ENCODE measurements at regions not wholly inside any gene's neighbourhood (a gene's known extent, or its start where the extent isn't known, plus 50 kb on each side); places are given as distances from the start of the nearest gene placed in this dataset.
A peak's percentile ranks its signal among the peaks of the same experiment; 100 is the strongest.

- H3K4me3 ChIP-seq: no peak overlapping the region
- WGBS (ENCODE audit: low lambda C conversion rate, missing lambda C conversion rate): 20% methylated on average over 1 of the region's 1 CpG
- no peak overlapping the region for H3K27ac ChIP-seq
- no peaks in the 10 kb centered on the region for H3K27me3 ChIP-seq
- H3K4me2 ChIP-seq: no peak overlapping the region
- TF ChIP-seq EZH2phosphoT487 (IDR thresholded peaks at IDR 0.05; ENCODE audit: low read depth, severe bottlenecking, unreplicated experiment): no peak
- TF ChIP-seq EZH2 (IDR thresholded peaks at IDR 0.05; ENCODE audit: borderline replicate concordance): no peak
- TF ChIP-seq, protein P1, sequence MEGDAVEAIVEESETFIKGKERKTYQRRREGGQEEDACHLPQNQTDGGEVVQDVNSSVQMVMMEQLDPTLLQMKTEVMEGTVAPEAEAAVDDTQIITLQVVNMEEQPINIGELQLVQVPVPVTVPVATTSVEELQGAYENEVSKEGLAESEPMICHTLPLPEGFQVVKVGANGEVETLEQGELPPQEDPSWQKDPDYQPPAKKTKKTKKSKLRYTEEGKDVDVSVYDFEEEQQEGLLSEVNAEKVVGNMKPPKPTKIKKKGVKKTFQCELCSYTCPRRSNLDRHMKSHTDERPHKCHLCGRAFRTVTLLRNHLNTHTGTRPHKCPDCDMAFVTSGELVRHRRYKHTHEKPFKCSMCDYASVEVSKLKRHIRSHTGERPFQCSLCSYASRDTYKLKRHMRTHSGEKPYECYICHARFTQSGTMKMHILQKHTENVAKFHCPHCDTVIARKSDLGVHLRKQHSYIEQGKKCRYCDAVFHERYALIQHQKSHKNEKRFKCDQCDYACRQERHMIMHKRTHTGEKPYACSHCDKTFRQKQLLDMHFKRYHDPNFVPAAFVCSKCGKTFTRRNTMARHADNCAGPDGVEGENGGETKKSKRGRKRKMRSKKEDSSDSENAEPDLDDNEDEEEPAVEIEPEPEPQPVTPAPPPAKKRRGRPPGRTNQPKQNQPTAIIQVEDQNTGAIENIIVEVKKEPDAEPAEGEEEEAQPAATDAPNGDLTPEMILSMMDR (IDR thresholded peaks at IDR 0.05; ENCODE audit: poor library complexity): no peak
- H3K4me1 ChIP-seq (ENCODE audit: insufficient read depth): no peaks in the 10 kb centered on the region
- no peaks in the 10 kb centered on the region for H3K79me2 ChIP-seq
- no peaks in the 10 kb centered on the region for H3K36me3 ChIP-seq (replicated peaks; ENCODE audit: insufficient read depth, low read depth)
- H4K20me1 ChIP-seq (ENCODE audit: insufficient read depth, poor library complexity, severe bottlenecking): no peaks in the 10 kb centered on the region
- no peaks in the 10 kb centered on the region for H3K9me3 ChIP-seq (ENCODE audit: low read depth)
- H3K9me2 ChIP-seq (replicated peaks; ENCODE audit: insufficient read depth): no peaks in the 10 kb centered on the region
- no peak for DNase-seq (ENCODE audit: low spot score)
- no peak overlapping the region for H2AFZ ChIP-seq
Measured at GRCh38 chr9:12494411-12494810, 198.8 kb upstream of the TYRP1 start.

DNA sequence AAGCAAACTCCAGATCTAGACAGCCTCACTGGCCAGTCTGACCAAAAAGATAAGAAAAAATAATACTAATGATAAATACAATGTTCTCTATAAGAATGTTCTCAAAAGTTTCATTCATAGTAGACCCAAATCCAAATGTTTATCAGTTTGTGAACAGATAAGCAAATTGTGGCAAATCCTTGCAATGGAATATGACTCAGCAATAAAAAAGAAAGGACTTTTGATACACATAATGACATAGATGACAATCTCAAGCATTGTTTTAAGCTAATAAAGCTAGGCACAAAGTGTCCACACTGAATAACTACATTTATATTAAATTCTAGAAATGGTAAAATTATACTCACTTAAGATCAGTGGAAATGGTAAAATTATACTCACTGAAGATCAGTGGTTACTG, 195.4 kb upstream of the TYRP1 start:
- H3K27me3 ChIP-seq: no peaks in the 10 kb centered on the region
- no peak overlapping the region for H3K4me2 ChIP-seq
- H3K9me2 ChIP-seq (replicated peaks; ENCODE audit: insufficient read depth): no peaks in the 10 kb centered on the region
- no peaks in the 10 kb centered on the region for H3K36me3 ChIP-seq (replicated peaks; ENCODE audit: insufficient read depth, low read depth)
- no peak overlapping the region for H2AFZ ChIP-seq
- TF ChIP-seq EZH2 (IDR thresholded peaks at IDR 0.05; ENCODE audit: borderline replicate concordance) (no peak), EZH2phosphoT487 (IDR thresholded peaks at IDR 0.05; ENCODE audit: low read depth, severe bottlenecking, unreplicated experiment) (no peak)
- TF ChIP-seq, protein P1 (IDR thresholded peaks at IDR 0.05; ENCODE audit: poor library complexity): no peak
- H3K27ac ChIP-seq: no peak overlapping the region
- no peaks in the 10 kb centered on the region for H4K20me1 ChIP-seq (ENCODE audit: insufficient read depth, poor library complexity, severe bottlenecking)
- H3K9me3 ChIP-seq (ENCODE audit: low read depth): no peaks in the 10 kb centered on the region
- H3K4me1 ChIP-seq (ENCODE audit: insufficient read depth): no peaks in the 10 kb centered on the region
- DNase-seq (ENCODE audit: low spot score): no peak
- H3K4me3 ChIP-seq: no peak overlapping the region
- no peaks in the 10 kb centered on the region for H3K79me2 ChIP-seq

GRCh38 chr9:12502520-12502919, 190.7 kb upstream of the TYRP1 start:
- Histone ChIP-seq H3K4me1 (ENCODE audit: insufficient read depth) (peaks cover 7% of the 10 kb centered on the region), H3K27me3 (no peaks in the 10 kb centered on the region), H4K20me1 (ENCODE audit: insufficient read depth, poor library complexity, severe bottlenecking) (no peaks in the 10 kb centered on the region), H3K4me2 (no peak overlapping the region), H3K9me3 (ENCODE audit: low read depth) (no peaks in the 10 kb centered on the region), H3K9me2 (replicated peaks; ENCODE audit: insufficient read depth) (no peaks in the 10 kb centered on the region), H3K79me2 (no peaks in the 10 kb centered on the region), H2AFZ (no peak overlapping the region), H3K27ac (no peak overlapping the region), H3K36me3 (replicated peaks; ENCODE audit: insufficient read depth, low read depth) (no peaks in the 10 kb centered on the region), H3K4me3 (no peak overlapping the region)
- TF ChIP-seq EZH2 (IDR thresholded peaks at IDR 0.05; ENCODE audit: borderline replicate concordance): no peak
- no peak for TF ChIP-seq EZH2phosphoT487 (IDR thresholded peaks at IDR 0.05; ENCODE audit: low read depth, severe bottlenecking, unreplicated experiment)
- TF ChIP-seq, protein P1 (IDR thresholded peaks at IDR 0.05; ENCODE audit: poor library complexity): no peak
- no peak for DNase-seq (ENCODE audit: low spot score)
- WGBS (ENCODE audit: low lambda C conversion rate, missing lambda C conversion rate): 99% methylated on average over 4 of the region's 4 CpGs

GRCh38 chr9:12503606-12504122, 189.5 kb upstream of the TYRP1 start:
- Histone ChIP-seq H3K9me2 (replicated peaks; ENCODE audit: insufficient read depth) (no peaks in the 10 kb centered on the region), H3K4me2 (peak overlapping the region; percentile 14), H3K36me3 (replicated peaks; ENCODE audit: insufficient read depth, low read depth) (no peaks in the 10 kb centered on the region), H2AFZ (no peak overlapping the region), H4K20me1 (ENCODE audit: insufficient read depth, poor library complexity, severe bottlenecking) (no peaks in the 10 kb centered on the region), H3K79me2 (no peaks in the 10 kb centered on the region), H3K4me3 (no peak overlapping the region), H3K27ac (no peak overlapping the region), H3K27me3 (no peaks in the 10 kb centered on the region), H3K9me3 (ENCODE audit: low read depth) (no peaks in the 10 kb centered on the region), H3K4me1 (ENCODE audit: insufficient read depth) (peaks cover 7% of the 10 kb centered on the region)
- WGBS (ENCODE audit: low lambda C conversion rate, missing lambda C conversion rate): 32% methylated on average over 2 of the region's 2 CpGs
- TF ChIP-seq EZH2 (IDR thresholded peaks at IDR 0.05; ENCODE audit: borderline replicate concordance) (no peak), EZH2phosphoT487 (IDR thresholded peaks at IDR 0.05; ENCODE audit: low read depth, severe bottlenecking, unreplicated experiment) (no peak)
- TF ChIP-seq, protein P1 (IDR thresholded peaks at IDR 0.05; ENCODE audit: poor library complexity): no peak
- DNase-seq (ENCODE audit: low spot score): no peak

All from hepatocyte (in vitro differentiated cells).